Right lobe of liver (tissue), 6 donors: ENCODE measurements at regions not wholly inside any gene's neighbourhood (a gene's known extent, or its start where the extent isn't known, plus 50 kb on each side); places are given as distances from the start of the nearest gene placed in this dataset.

Experiments used
- ATAC-seq, 4 donors: fragments of 200-7000 bp; cut with Tn5 transposase; one replicate each; pipeline ENCODE4 v1.9.1; 2020; ENCODE audit warnings: mild to moderate bottlenecking in 4 of 4, moderate library complexity in 4 of 4
- DNase-seq, 3 donors: peaks; one replicate each; pipeline ENCODE4 v3.0.0-alpha.2; 2020
- H3K27ac ChIP-seq, 3 donors: fragments of 200-600 bp; one replicate each; pipeline ENCODE4 v1.8.0; 2022
- H3K27me3 ChIP-seq, 2 donors: fragments of 200-600 bp; one replicate each; pipeline ENCODE4 v1.8.0; 2022
- H3K36me3 ChIP-seq, 4 donors: fragments of 200-600 bp; sonication (generic) in 1 of 4; one replicate each; pipeline versions ENCODE4 v1.5.1 to v1.8.0; 2017 to 2022; ENCODE audit warnings: control low read depth in 1 of 4
- H3K4me1 ChIP-seq, 4 donors: fragments of 200-600 bp; sonication (generic) in 1 of 4; one replicate each; pipeline versions ENCODE4 v1.5.1 to v1.8.0; 2017 to 2022; ENCODE audit warnings: control low read depth in 1 of 4
- H3K4me3 ChIP-seq, 3 donors: fragments of 200-600 bp; one replicate each; pipeline ENCODE4 v1.8.0; 2022
- H3K9me3 ChIP-seq, 4 donors: fragments of 200-600 bp; sonication (generic) in 1 of 4; one replicate each; pipeline versions ENCODE4 v1.5.1 to v1.8.0; 2017 to 2022; ENCODE audit warnings: control low read depth in 1 of 4
- POLR2A ChIP-seq: fragments of 450-650 bp; IDR thresholded peaks from one replicate; pipeline ENCODE4 v1.6.1; 2017; ENCODE audit warnings: antibody characterized with exemption, mild to moderate bottlenecking
- WGBS: methylation state at CpG from one replicate; pipeline ENCODE4 v1.1.6; 2018; ENCODE audit warnings: low coverage, low lambda C conversion rate; ENCODE audit not compliant: insufficient coverage; ENCODE audit errors: missing lambda C conversion rate; 5-methylcytosine and 5-hydroxymethylcytosine counted together
- intact Hi-C, 2 donors: fragments of 100-400 bp; cut with DNase I; formaldehyde crosslinking; loops; one replicate each; pipeline versions ENCODE4 v1.11.2 to v1.14.1; 2022
- TF ChIP-seq, protein P1 (sequence below), 4 donors: fragments of 200-600 bp in 3 of 4; fragments of 450-650 bp in 1 of 4; IDR thresholded peaks; one replicate each; pipeline versions ENCODE4 v1.5.1 to v1.8.0; 2016 to 2022; ENCODE audit warnings: antibody characterized with exemption in 4 of 4, mild to moderate bottlenecking in 2 of 4
- donor health status: DM: no; HTN: yes; CAD: no.
- donor health status: DM: no; HTN: no; CAD: no.
- donor health status: DM: no; HTN: no; CAD: no.
- donor health status: DM: no; HTN: yes; CAD: no.
- donor health status: DM: no; HTN: yes; CAD: no.

DNA sequence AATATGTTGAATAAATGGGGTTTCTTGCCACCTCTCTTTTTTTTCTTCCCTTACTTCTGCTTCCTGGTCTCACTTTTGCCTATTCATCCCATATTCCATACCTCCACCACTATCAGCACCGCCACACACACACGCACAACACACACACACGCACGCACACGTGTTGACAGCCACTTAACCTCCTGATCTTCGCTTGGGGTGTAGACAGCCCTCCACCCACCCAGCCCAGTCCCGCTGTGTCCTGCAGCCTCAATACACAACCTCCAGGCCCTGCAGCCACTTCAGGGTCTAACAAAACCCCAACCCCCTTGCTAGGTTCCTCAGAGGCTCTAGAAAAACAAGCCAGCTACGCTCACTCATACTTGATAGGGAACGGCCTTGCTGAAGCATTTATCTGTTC is 72.3 kb downstream of the LINC00237 start:
- H3K9me3 ChIP-seq, result no peaks in the 10 kb centered on the region
- H3K4me1 ChIP-seq, result no peaks in the 10 kb centered on the region
- ATAC-seq (no peak), DNase-seq (no peak)
- H3K36me3 ChIP-seq, result no peaks in the 10 kb centered on the region
- WGBS, result 31% methylated on average over 9 of the region's 9 CpGs
- H3K27me3 ChIP-seq, result no peaks in the 10 kb centered on the region
- TF ChIP-seq, protein P1, sequence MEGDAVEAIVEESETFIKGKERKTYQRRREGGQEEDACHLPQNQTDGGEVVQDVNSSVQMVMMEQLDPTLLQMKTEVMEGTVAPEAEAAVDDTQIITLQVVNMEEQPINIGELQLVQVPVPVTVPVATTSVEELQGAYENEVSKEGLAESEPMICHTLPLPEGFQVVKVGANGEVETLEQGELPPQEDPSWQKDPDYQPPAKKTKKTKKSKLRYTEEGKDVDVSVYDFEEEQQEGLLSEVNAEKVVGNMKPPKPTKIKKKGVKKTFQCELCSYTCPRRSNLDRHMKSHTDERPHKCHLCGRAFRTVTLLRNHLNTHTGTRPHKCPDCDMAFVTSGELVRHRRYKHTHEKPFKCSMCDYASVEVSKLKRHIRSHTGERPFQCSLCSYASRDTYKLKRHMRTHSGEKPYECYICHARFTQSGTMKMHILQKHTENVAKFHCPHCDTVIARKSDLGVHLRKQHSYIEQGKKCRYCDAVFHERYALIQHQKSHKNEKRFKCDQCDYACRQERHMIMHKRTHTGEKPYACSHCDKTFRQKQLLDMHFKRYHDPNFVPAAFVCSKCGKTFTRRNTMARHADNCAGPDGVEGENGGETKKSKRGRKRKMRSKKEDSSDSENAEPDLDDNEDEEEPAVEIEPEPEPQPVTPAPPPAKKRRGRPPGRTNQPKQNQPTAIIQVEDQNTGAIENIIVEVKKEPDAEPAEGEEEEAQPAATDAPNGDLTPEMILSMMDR (IDR thresholded peaks at IDR 0.05), result no peak
- TF ChIP-seq POLR2A, result no peak
- no peak overlapping the region for H3K27ac ChIP-seq
- H3K4me3 ChIP-seq, result no peak overlapping the region
- intact Hi-C loops, result no loop called here

DNA sequence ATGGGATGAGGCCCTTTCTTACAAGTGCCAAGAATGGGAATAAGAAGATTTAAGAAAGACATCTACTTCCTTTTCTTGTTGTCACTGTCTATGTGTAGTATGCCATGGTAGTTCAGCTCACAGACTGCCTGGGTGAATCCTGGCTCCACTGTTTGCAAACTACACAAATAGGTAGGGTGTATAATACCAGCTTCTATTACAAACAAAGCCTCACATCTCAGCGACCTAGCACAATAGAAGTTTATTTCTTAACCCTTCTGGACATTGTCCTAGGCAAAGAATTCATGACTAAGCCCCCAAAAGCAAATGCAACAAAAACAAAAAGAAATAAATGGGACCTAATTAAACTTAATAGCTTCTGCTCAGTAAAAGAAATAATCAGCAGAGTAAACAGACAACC is 74.5 kb downstream of the LINC00237 start:
- Histone ChIP-seq H3K36me3 (no peaks in the 10 kb centered on the region), H3K4me3 (no peak overlapping the region), H3K27me3 (no peaks in the 10 kb centered on the region), H3K4me1 (no peaks in the 10 kb centered on the region), H3K9me3 (no peaks in the 10 kb centered on the region), H3K27ac (no peak overlapping the region)
- intact Hi-C loops, result no loop called here
- DNase-seq, result no peak
- no peak for ATAC-seq
- 22% methylated on average over 1 of the region's 1 CpG for WGBS
- TF ChIP-seq POLR2A, result no peak
- TF ChIP-seq, protein P1 (IDR thresholded peaks at IDR 0.05), result no peak

DNA sequence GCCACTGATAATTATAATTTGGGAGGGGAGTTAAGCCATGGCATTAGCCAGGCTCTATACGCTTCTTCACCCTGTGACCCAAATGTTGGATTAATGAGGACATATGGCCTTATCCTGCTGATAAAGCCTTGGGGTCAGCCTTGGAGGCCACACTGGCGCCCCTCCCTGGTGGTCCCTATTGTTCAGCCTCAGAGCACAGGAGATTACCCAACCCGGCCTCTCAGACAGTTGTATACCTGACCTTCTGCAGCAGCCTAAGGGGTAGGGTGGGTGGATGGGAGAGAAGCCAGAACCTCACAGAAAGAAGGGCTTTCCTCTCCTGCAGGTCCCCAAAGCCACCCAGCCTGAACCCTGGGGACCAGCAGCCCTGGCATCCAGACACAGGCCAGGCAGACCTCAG is 76.8 kb downstream of the LINC00237 start:
- Histone ChIP-seq H3K27me3 (no peaks in the 10 kb centered on the region), H3K36me3 (no peaks in the 10 kb centered on the region), H3K9me3 (no peaks in the 10 kb centered on the region), H3K4me3 (no peak overlapping the region), H3K4me1 (no peaks in the 10 kb centered on the region), H3K27ac (no peak overlapping the region)
- TF ChIP-seq POLR2A, result no peak
- TF ChIP-seq, protein P1 (IDR thresholded peaks at IDR 0.05), result no peak
- DNase-seq (no peak), ATAC-seq (no peak)
- intact Hi-C loops, result no loop called here
- WGBS, result 56% methylated on average over 3 of the region's 3 CpGs

DNA sequence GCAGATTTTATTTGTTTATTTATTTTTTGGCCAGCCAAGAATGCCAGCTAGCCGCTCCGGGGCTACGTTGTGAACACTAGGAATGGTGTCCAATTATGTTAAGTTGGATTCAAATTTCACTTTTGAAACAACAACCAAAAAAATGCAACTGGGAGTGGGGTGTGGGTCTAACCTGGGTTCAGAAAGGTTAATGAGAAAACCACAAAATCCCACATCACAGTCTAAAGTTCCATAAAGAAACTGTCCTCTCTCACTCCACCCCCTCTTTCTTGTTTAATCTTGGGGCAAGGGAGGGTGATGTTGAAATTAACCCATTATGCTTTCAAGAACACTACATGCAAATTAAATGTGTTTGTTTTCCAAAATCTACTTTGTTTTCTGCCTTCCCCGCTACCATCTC is 77.2 kb downstream of the LINC00237 start:
- ATAC-seq, result no peak
- Histone ChIP-seq H3K4me1 (no peaks in the 10 kb centered on the region), H3K27ac (no peak overlapping the region), H3K36me3 (no peaks in the 10 kb centered on the region), H3K9me3 (no peaks in the 10 kb centered on the region), H3K4me3 (no peak overlapping the region), H3K27me3 (no peaks in the 10 kb centered on the region)
- no peak for DNase-seq
- WGBS, result 68% methylated on average over 4 of the region's 4 CpGs
- TF ChIP-seq POLR2A, result no peak
- TF ChIP-seq, protein P1 (IDR thresholded peaks at IDR 0.05), result no peak
- intact Hi-C loops, result no loop called here

DNA sequence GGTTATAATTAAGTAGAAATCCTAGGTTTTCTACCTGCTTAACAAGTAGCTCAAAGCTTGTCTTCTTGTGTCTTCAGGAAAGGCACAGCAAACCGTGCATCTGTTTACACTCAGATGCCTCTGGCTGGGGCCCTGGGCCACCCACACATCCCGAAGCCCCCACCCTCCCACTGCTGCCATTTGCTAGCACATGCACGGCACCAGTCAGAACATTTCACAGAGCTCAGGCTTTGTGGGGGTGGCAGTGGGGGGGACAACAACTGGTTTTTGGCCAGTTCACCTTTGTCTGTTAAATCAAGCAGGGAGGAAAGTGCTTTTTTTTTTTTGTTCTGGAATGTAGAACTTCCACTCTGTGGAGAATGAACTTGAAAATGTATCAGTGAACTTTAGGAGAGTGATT is 77.7 kb downstream of the LINC00237 start:
- no peak overlapping the region for H3K4me3 ChIP-seq
- H3K27ac ChIP-seq, result no peak overlapping the region
- H3K36me3 ChIP-seq, result no peaks in the 10 kb centered on the region
- H3K9me3 ChIP-seq, result no peaks in the 10 kb centered on the region
- ATAC-seq, result no peak
- intact Hi-C loops, result no loop called here
- no peak for TF ChIP-seq POLR2A
- TF ChIP-seq, protein P1 (IDR thresholded peaks at IDR 0.05), result no peak
- DNase-seq, result no peak
- H3K4me1 ChIP-seq, result no peaks in the 10 kb centered on the region
- 23% methylated on average over 3 of the region's 3 CpGs for WGBS
- no peaks in the 10 kb centered on the region for H3K27me3 ChIP-seq
